AG09309 (cell line): ENCODE measurements at regions not wholly inside any gene's neighbourhood (a gene's known extent, or its start where the extent isn't known, plus 50 kb on each side); places are given as distances from the start of the nearest gene placed in this dataset.

Experiments used
- DNase-seq: peaks from one replicate; pipeline ENCODE4 v3.0.0-alpha.2; 2010; ENCODE audit warnings: low read depth
- H3K4me3 ChIP-seq: 2 replicates; pipeline ENCODE4 v1.5.1; 2011; ENCODE audit warnings: mild to moderate bottlenecking, low read depth, low read length, moderate library complexity; ENCODE audit not compliant: control insufficient read depth
- TF ChIP-seq, protein P1 (sequence below): IDR thresholded peaks from 2 replicates; pipeline ENCODE4 v1.5.1; 2011; ENCODE audit warnings: mild to moderate bottlenecking, low read depth, low read length, inconsistent platforms; ENCODE audit not compliant: insufficient read depth, control insufficient read depth; ENCODE audit errors: missing control alignments

DNA sequence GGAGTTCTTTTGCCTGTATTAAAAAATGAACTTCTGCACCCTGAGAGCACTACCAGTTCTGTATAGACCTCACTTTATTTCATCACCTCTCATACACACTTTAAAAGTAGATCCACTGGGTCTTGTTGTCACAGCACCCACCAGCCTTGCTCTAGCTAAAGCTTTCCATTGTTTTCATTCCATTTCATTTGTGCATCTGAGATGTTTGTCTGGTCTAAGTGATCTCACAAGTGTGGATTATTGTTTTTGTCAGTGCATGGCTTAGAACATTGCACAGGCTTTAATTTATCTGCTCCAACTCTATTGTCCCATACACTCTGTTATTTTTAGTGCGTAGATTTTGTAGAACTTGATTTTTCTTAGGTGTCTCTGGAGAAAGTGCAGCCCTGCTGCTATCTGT, 1157.5 kb upstream of the PABPC4L start:
- TF ChIP-seq, protein P1, sequence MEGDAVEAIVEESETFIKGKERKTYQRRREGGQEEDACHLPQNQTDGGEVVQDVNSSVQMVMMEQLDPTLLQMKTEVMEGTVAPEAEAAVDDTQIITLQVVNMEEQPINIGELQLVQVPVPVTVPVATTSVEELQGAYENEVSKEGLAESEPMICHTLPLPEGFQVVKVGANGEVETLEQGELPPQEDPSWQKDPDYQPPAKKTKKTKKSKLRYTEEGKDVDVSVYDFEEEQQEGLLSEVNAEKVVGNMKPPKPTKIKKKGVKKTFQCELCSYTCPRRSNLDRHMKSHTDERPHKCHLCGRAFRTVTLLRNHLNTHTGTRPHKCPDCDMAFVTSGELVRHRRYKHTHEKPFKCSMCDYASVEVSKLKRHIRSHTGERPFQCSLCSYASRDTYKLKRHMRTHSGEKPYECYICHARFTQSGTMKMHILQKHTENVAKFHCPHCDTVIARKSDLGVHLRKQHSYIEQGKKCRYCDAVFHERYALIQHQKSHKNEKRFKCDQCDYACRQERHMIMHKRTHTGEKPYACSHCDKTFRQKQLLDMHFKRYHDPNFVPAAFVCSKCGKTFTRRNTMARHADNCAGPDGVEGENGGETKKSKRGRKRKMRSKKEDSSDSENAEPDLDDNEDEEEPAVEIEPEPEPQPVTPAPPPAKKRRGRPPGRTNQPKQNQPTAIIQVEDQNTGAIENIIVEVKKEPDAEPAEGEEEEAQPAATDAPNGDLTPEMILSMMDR, result no peak
- no peak for DNase-seq
- H3K4me3 ChIP-seq, result no peak overlapping the region

GRCh38 chr4:135357091-135357490, 1155.5 kb upstream of the PABPC4L start:
- DNase-seq, result no peak
- TF ChIP-seq, protein P1, result no peak
- H3K4me3 ChIP-seq, result no peak overlapping the region

GRCh38 chr4:135354876-135355275, 1153.3 kb upstream of the PABPC4L start:
- DNase-seq, result no peak
- TF ChIP-seq, protein P1, result no peak
- H3K4me3 ChIP-seq, result no peak overlapping the region

DNA sequence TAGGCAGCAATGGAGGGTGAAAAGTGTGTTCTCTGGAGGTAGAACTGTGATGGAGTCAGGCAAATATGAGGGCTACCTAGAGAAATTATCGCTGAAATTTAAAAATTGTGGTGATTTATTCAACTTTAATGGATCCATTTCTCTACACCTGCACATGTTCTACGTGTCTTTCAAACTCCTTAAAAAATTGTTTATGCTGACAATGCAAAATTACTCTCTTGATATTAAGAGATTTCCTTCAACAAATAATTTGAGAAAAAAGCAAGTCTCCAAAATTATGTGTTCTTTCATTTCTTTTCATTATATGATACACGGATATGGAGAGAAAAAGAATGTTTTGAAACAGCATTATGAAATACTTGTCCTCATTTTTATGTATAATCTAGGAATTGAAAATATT, 1151.4 kb upstream of the PABPC4L start:
- no peak for DNase-seq
- TF ChIP-seq, protein P1, result no peak
- H3K4me3 ChIP-seq, result no peak overlapping the region

- TF ChIP-seq, protein P1, result no peak
- no peak overlapping the region for H3K4me3 ChIP-seq
- no peak for DNase-seq
Observed at GRCh38 chr4:135344492-135344891, 1142.9 kb upstream of the PABPC4L start.

- TF ChIP-seq, protein P1, result no peak
- H3K4me3 ChIP-seq, result no peak overlapping the region
- DNase-seq, result no peak
Observed at GRCh38 chr4:135338181-135338580, 1136.6 kb upstream of the PABPC4L start.

DNA sequence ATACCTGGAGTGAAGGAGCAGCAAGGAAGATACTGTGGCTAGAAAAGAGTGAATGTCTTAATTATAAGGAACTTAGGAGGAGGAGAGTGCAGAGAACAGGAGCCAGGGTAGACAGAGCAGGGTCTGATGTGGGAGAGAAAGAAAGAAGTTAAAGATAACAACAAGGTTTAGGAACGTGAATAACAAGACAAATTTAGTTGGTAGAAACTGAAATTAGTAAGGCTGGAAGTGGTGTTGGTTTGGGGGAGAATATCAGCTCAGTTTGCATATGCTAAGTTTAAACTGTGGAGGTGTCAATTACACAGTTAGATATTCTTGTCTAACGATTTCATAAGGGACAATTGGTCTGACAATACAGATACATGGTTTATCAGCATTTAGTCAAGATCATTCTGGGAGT, 1123.7 kb upstream of the PABPC4L start:
- TF ChIP-seq, protein P1, result no peak
- no peak overlapping the region for H3K4me3 ChIP-seq
- no peak for DNase-seq
